ENCODE measurements at regions not wholly inside any gene's neighbourhood (a gene's known extent, or its start where the extent isn't known, plus 50 kb on each side); places are given as distances from the start of the nearest gene placed in this dataset.

DNA sequence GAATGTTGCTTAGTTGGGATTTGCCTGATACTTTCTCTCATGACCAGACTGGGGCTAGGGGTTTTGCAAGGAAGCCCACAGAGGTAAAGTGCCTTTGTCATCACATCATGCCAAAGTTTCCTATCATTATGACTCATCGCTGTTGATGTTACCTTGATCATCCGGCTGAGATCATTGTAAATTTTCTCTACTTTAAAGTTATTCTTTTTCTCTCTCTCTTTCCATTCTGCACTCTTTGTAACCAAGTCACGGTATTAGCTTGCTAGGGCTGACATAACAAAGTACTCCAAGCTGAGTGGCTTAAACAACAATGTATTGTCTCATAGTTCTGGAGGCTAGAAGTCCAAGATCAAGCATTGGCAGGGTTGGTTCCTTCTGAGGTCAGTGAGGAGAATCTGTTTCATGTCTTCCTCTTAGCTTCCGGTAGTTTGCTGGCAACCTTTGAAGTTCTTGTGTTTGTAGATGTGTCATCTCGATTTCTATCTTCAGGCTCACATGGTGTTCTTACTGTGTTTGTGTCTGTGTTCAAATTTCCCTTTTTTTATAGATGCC lies 113.0 kb downstream of the DTHD1 start:
- Histone ChIP-seq H3K27me3 (ENCODE audit: insufficient read depth, low read depth, severe bottlenecking) (peaks cover 69% of the 10 kb centered on the region), H3K36me3 (no peaks in the 10 kb centered on the region), H3K4me3 (ENCODE audit: low read depth, low read length) (no peak overlapping the region), H3K9me3 (ENCODE audit: severe bottlenecking) (no peaks in the 10 kb centered on the region), H3K27ac (no peak overlapping the region)
- TF ChIP-seq, protein P1, sequence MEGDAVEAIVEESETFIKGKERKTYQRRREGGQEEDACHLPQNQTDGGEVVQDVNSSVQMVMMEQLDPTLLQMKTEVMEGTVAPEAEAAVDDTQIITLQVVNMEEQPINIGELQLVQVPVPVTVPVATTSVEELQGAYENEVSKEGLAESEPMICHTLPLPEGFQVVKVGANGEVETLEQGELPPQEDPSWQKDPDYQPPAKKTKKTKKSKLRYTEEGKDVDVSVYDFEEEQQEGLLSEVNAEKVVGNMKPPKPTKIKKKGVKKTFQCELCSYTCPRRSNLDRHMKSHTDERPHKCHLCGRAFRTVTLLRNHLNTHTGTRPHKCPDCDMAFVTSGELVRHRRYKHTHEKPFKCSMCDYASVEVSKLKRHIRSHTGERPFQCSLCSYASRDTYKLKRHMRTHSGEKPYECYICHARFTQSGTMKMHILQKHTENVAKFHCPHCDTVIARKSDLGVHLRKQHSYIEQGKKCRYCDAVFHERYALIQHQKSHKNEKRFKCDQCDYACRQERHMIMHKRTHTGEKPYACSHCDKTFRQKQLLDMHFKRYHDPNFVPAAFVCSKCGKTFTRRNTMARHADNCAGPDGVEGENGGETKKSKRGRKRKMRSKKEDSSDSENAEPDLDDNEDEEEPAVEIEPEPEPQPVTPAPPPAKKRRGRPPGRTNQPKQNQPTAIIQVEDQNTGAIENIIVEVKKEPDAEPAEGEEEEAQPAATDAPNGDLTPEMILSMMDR (IDR thresholded peaks at IDR 0.05; ENCODE audit: low read depth, low read length) = no peak
- DNase-seq = no peak

DNA sequence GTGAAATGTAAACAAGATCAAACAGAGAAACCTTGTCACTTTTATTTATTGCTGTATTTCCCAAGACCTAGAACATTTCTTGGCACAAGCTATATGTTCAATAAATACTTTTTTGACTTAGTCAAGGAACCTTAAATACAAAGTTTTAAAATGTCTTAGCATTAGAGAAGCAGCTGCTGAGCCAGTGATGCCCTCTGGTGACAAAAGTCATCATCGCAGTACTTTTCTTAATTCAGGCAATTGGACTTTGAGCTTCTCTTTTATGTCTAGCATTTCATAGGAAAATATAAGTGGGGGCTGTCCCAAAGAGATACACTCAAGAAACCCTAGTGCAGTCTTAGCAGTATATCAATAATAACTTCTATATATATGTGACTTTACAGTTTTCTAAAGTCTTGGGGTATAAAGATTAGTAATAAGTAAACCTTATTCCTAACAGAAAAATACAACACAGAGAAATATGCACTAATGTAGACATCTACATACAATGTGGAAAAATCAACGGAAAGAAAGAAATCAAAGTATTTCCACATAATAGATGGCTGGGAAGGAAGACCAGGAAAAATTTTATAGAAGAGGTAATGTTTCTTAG lies 118.4 kb downstream of the DTHD1 start:
- Histone ChIP-seq H3K9me3 (ENCODE audit: severe bottlenecking) (no peaks in the 10 kb centered on the region), H3K27me3 (ENCODE audit: insufficient read depth, low read depth, severe bottlenecking) (peaks cover 76% of the 10 kb centered on the region), H3K27ac (no peak overlapping the region), H3K36me3 (no peaks in the 10 kb centered on the region), H3K4me3 (ENCODE audit: low read depth, low read length) (no peak overlapping the region)
- TF ChIP-seq, protein P1 (IDR thresholded peaks at IDR 0.05; ENCODE audit: low read depth, low read length) = peak; percentile 56
- peak; percentile 14 for DNase-seq

- Histone ChIP-seq H3K27me3 (ENCODE audit: insufficient read depth, low read depth, severe bottlenecking) (peaks cover 70% of the 10 kb centered on the region), H3K27ac (no peak overlapping the region), H3K36me3 (no peaks in the 10 kb centered on the region), H3K4me3 (ENCODE audit: low read depth, low read length) (no peak overlapping the region), H3K9me3 (ENCODE audit: severe bottlenecking) (no peaks in the 10 kb centered on the region)
- TF ChIP-seq, protein P1 (IDR thresholded peaks at IDR 0.05; ENCODE audit: low read depth, low read length) = no peak
- no peak for DNase-seq
Measured at GRCh38 chr4:36402008-36402758, 120.8 kb downstream of the DTHD1 start.

DNA sequence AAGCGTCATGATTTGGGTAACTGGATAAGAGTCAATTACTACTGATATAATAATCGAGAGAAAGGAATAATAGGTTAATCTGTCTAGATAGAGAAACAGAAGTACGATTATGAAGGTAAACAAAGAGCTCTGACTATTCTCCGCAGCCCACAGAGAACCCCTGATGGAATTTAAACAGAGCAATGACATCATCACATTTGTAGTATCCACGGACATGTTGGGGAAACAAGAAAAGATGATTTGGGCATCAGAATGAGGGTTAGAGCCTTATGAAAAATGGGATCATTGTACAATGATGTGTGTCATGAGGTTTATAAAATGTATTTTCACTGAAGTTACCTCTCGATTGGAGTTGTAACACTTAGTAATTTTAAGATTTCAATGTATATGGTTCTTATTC lies 129.9 kb downstream of the DTHD1 start:
- H3K9me3 ChIP-seq (ENCODE audit: severe bottlenecking) = peaks cover 3% of the 10 kb centered on the region
- no peak overlapping the region for H3K4me3 ChIP-seq (ENCODE audit: low read depth, low read length)
- peaks cover 41% of the 10 kb centered on the region for H3K27me3 ChIP-seq (ENCODE audit: insufficient read depth, low read depth, severe bottlenecking)
- H3K27ac ChIP-seq = no peak overlapping the region
- no peak for DNase-seq
- no peaks in the 10 kb centered on the region for H3K36me3 ChIP-seq
- TF ChIP-seq, protein P1 (IDR thresholded peaks at IDR 0.05; ENCODE audit: low read depth, low read length) = no peak

- TF ChIP-seq, protein P1 (IDR thresholded peaks at IDR 0.05; ENCODE audit: low read depth, low read length) = no peak
- Histone ChIP-seq H3K27me3 (ENCODE audit: insufficient read depth, low read depth, severe bottlenecking) (peaks cover 58% of the 10 kb centered on the region), H3K27ac (no peak overlapping the region), H3K9me3 (ENCODE audit: severe bottlenecking) (no peaks in the 10 kb centered on the region), H3K4me3 (ENCODE audit: low read depth, low read length) (no peak overlapping the region), H3K36me3 (no peaks in the 10 kb centered on the region)
- no peak for DNase-seq
Measured at GRCh38 chr4:36414248-36414647, 132.8 kb downstream of the DTHD1 start.

Measured in WERI-Rb-1 (cell line).